Transverse colon (tissue), 4 donors: ENCODE measurements at regions not wholly inside any gene's neighbourhood (a gene's known extent, or its start where the extent isn't known, plus 50 kb on each side); places are given as distances from the start of the nearest gene placed in this dataset.

Source experiments
- DNase-seq: peaks from one replicate; pipeline ENCODE4 v3.0.0-alpha.2; 2019
- H3K27ac ChIP-seq, 4 donors: fragments of 200-600 bp; sonication (generic); 2 replicates each; pipeline ENCODE4 v1.5.1; 2016 to 2018; ENCODE audit warnings: inconsistent platforms in 4 of 4
- H3K27me3 ChIP-seq: fragments of 200-600 bp; sonication (generic); 2 replicates; pipeline ENCODE4 v1.5.1; 2017; ENCODE audit warnings: inconsistent platforms
- H3K36me3 ChIP-seq, 4 donors: fragments of 200-600 bp; sonication (generic); 2 replicates each; pipeline ENCODE4 v1.5.1; 2017 to 2019; ENCODE audit warnings: inconsistent platforms in 4 of 4
- H3K4me1 ChIP-seq, 4 donors: fragments of 200-600 bp; sonication (generic); 2 replicates each; pipeline ENCODE4 v1.5.1; 2017 to 2020; ENCODE audit warnings: inconsistent platforms in 4 of 4
- H3K4me3 ChIP-seq, 4 donors: fragments of 200-600 bp; sonication (generic); 1 replicate in 1 of 4; 2 replicates in 3 of 4; pipeline versions ENCODE4 v1.5.1 to v1.6.1; 2017 to 2019; ENCODE audit warnings: inconsistent platforms in 4 of 4
- H3K9me3 ChIP-seq, 2 donors: fragments of 200-600 bp; sonication (generic); 2 replicates each; pipeline ENCODE4 v1.5.1; 2017 to 2019; ENCODE audit warnings: inconsistent platforms in 2 of 2
- CTCF ChIP-seq, 5 experiments: fragments of 200-600 bp in 3 of 5; fragments of 450-650 bp in 2 of 5; sonication (generic) in 3 of 5; IDR thresholded peaks; 1 replicate in 2 of 5; 2 replicates in 3 of 5; pipeline ENCODE4 v1.5.1; 2016 to 2017; ENCODE audit warnings: antibody characterized with exemption in 5 of 5, inconsistent platforms in 3 of 5, mild to moderate bottlenecking in 2 of 5, moderate library complexity in 1 of 5
- EP300 ChIP-seq: sonication (generic); formaldehyde crosslinking; IDR thresholded peaks from one replicate; pipeline ENCODE4 v1.6.1; 2017; ENCODE audit warnings: antibody characterized with exemption, low read depth
- POLR2A ChIP-seq: fragments of 450-650 bp; IDR thresholded peaks from one replicate; pipeline ENCODE4 v1.6.1; 2016; ENCODE audit warnings: antibody characterized with exemption, mild to moderate bottlenecking, moderate library complexity
- POLR2AphosphoS5 ChIP-seq, 3 donors: sonication (generic); formaldehyde crosslinking; IDR thresholded peaks; one replicate each; pipeline ENCODE4 v1.6.1; 2016; ENCODE audit warnings: antibody characterized with exemption in 3 of 3
- WGBS, 2 donors: methylation state at CpG; one replicate each; pipeline ENCODE4 v1.1.5; 2018; ENCODE audit warnings: low coverage in 1 of 2; 5-methylcytosine and 5-hydroxymethylcytosine counted together
- in situ Hi-C, 4 donors: fragments of 200-750 bp; cut with MboI; loops; one replicate each; pipeline versions ENCODE4 v1.15.0 to v1.15.1; 2017; ENCODE audit warnings: low sequenced_read_pairs in 3 of 4, low pct_ligation_motif_present in 1 of 4, low pct_unique_long_range_greater_than_20kb in 1 of 4
- intact Hi-C: fragments of 100-400 bp; cut with DNase I; formaldehyde crosslinking; loops from one replicate; pipeline ENCODE4 v1.15.1; 2023; ENCODE audit warnings: low total_unique reads

- no peak overlapping the region for H3K4me3 ChIP-seq
- intact Hi-C loops (no loop called here), in situ Hi-C loops (no loop called here)
- WGBS, 2 donors, result 91% methylated on average over 2 of the region's 2 CpGs; no CpG with 5 or more reads in 1 of the 2 donors
- no peak for TF ChIP-seq POLR2AphosphoS5 (IDR thresholded peaks at IDR 0.05)
- no peak for TF ChIP-seq CTCF (IDR thresholded peaks at IDR 0.05)
- no peak for TF ChIP-seq POLR2A
- TF ChIP-seq EP300, result no peak
- DNase-seq, result no peak
- no peak overlapping the region for H3K27ac ChIP-seq
- H3K4me1 ChIP-seq, result no peaks in the 10 kb centered on the region
- H3K9me3 ChIP-seq, result no peaks in the 10 kb centered on the region
- H3K27me3 ChIP-seq, result no peaks in the 10 kb centered on the region
- H3K36me3 ChIP-seq, result no peaks in the 10 kb centered on the region
Observed at GRCh38 chr22:26781062-26781461, 123.7 kb downstream of the MIAT start.

GRCh38 chr22:26781596-26781995, 124.2 kb downstream of the MIAT start:
- Histone ChIP-seq H3K9me3 (no peaks in the 10 kb centered on the region), H3K36me3 (no peaks in the 10 kb centered on the region), H3K4me3 (no peak overlapping the region), H3K4me1 (no peaks in the 10 kb centered on the region), H3K27me3 (no peaks in the 10 kb centered on the region), H3K27ac (no peak overlapping the region)
- WGBS, 2 donors, result 60 to 97% methylated on average over 1 to 12 of the region's 15 CpGs
- in situ Hi-C loops (no loop called here), intact Hi-C loops (no loop called here)
- TF ChIP-seq POLR2A (no peak), POLR2AphosphoS5 (IDR thresholded peaks at IDR 0.05) (no peak), CTCF (IDR thresholded peaks at IDR 0.05) (no peak), EP300 (no peak)
- DNase-seq, result no peak

- intact Hi-C loops (no loop called here), in situ Hi-C loops (no loop called here)
- TF ChIP-seq EP300 (no peak), POLR2A (no peak)
- Histone ChIP-seq H3K4me1 (no peaks in the 10 kb centered on the region), H3K27ac (no peak overlapping the region), H3K9me3 (no peaks in the 10 kb centered on the region), H3K27me3 (no peaks in the 10 kb centered on the region), H3K4me3 (no peak overlapping the region), H3K36me3 (no peaks in the 10 kb centered on the region)
- 75 to 81% methylated on average over 4 to 18 of the region's 18 CpGs for whole genome bisulfite sequencing, 2 donors
- DNase-seq, result no peak
Observed at GRCh38 chr22:26783885-26784284, 126.5 kb downstream of the MIAT start.

GRCh38 chr22:26784772-26785171, 127.4 kb downstream of the MIAT start:
- intact Hi-C loops (no loop called here), in situ Hi-C loops (no loop called here)
- Histone ChIP-seq H3K4me1 (no peaks in the 10 kb centered on the region), H3K4me3 (no peak overlapping the region), H3K36me3 (no peaks in the 10 kb centered on the region), H3K27me3 (no peaks in the 10 kb centered on the region), H3K27ac (no peak overlapping the region), H3K9me3 (no peaks in the 10 kb centered on the region)
- 95 to 100% methylated on average over 3 to 6 of the region's 6 CpGs for WGBS, 2 donors
- no peak for DNase-seq
- TF ChIP-seq EP300 (no peak), CTCF (IDR thresholded peaks at IDR 0.05) (no peak), POLR2A (no peak), POLR2AphosphoS5 (IDR thresholded peaks at IDR 0.05) (no peak)

- DNase-seq, result no peak
- intact Hi-C loops, result no loop called here
- no peak for TF ChIP-seq POLR2AphosphoS5 (IDR thresholded peaks at IDR 0.05)
- TF ChIP-seq POLR2A, result no peak
- TF ChIP-seq EP300, result no peak
- TF ChIP-seq CTCF (IDR thresholded peaks at IDR 0.05), result no peak
- H3K36me3 ChIP-seq, result no peaks in the 10 kb centered on the region
- no peak overlapping the region for H3K4me3 ChIP-seq
- in situ Hi-C loops, result no loop called here
- H3K4me1 ChIP-seq, result no peaks in the 10 kb centered on the region
- H3K9me3 ChIP-seq, result no peaks in the 10 kb centered on the region
- WGBS, 2 donors, result 82 to 93% methylated on average over 3 to 5 of the region's 5 CpGs
- H3K27ac ChIP-seq, result no peak overlapping the region
- no peaks in the 10 kb centered on the region for H3K27me3 ChIP-seq
Observed at GRCh38 chr22:26785932-26786331, 128.5 kb downstream of the MIAT start.
